ENCODE measurements at regions not wholly inside any gene's neighbourhood (a gene's known extent, or its start where the extent isn't known, plus 50 kb on each side); places are given as distances from the start of the nearest gene placed in this dataset.

DNA sequence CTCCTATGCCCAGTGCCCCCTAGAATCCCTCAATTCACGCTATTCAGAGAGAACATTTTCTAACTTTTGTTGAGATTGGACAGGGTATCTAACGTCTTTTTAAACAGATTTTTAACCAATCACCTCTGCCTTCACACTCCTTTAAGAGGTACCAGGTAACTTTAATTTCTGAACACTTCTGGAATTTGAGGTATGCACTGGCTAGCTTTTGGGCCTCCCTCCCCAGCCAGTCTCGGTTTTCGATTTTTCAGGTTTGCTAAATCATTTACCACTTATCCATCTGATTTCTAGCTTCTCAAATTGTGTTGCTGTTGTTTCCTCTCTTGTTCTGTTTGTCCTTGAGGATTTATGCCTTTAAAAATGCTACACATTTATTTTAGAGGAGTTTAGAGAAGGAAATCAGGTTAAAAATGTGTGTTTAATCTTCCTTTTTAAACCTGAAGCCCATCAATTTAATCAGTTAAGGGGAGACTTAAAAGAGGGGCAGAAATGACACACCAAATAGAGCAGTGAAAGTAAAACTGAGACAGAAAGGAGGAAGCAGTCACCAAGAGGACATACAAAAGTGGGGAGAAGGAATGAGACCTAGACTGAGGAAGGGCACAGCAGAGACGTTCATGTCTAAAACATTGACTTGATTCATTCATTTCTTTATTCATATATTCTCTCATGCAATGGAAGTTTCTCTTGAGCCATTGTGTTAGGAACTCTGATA, 139.6 kb upstream of the HTR2A start:
- DNase-seq, result no peak

DNA sequence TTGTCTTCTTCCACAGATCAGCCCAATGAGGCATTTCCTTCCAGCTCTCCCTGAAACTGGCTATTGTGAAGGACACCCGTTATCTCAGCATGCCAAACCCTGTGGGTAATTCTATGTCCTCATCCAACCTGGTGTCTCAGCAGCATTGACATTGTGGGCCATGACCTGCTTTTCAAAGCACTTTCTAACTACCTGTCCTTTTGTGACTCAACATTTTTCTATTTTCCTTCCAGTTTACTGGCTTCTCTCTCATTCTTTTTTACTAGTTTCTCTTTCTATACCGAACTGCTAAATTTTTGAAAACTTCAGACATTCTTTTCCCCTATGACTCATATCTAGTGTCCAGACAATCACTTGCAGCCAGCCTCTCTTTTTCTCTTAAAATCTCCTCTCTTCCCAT, 136.4 kb upstream of the HTR2A start:
- no peak for DNase-seq

DNA sequence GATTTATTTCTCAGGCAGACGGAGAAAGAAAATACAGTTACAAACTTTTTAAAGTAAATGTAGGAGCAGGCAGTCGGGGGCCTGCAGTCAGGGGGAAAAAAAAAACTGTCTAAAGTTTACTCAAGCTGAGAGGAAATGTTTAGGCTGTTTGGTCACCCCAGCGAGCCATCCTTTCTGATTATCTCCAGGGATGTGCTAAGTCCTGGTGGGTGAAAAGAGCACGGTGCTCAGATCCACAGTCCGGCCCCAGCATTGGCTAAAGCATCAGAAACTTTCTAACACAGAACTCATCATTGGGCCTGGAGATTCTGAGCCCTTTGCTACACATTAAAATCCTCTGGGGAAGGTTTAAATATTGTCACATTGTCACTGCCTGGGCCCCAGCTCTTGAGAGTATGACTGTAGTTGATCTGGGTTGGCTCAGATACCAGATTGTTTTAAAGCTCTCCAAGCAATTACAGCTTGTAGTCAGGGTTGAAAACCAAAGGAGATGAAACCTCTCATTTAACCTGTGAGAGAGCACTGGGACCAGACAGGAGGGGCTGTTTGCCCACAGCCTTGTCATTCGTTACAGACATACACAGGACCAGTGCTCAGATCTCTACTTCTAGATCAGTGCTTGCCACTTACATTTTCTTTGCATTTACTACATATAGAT, 131.1 kb upstream of the HTR2A start:
- no peak for DNase-seq

DNA sequence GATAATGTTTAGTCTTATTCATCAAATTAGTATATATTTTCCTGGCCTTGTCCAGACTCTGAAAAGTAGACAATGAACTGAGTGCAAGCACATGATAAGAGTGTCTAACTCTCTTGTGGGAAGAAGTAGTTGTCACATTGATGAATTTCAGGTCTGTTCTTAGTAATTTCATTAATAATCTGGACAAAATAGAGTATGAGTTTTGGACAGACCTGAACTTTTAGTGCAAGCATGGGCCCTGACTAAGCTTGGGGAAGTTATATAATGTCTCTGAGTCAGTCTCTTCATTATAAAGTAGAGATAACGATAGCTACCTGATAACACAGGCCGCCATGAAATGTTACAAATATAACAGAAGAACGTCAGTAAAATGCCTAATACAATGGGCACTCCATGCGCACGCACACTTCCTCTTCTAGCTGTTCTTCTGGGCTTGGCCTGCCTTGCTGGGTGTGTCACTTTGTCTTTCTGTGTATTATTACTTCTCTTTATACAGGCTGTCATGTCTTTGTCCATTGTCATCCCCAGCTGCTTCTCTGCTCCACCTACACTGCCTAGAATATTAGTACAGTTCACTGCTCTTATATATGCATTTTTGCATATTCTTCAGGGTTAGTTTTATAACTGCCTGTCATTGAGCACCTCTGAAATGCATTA, 129.1 kb upstream of the HTR2A start:
- DNase-seq, result no peak

DNA sequence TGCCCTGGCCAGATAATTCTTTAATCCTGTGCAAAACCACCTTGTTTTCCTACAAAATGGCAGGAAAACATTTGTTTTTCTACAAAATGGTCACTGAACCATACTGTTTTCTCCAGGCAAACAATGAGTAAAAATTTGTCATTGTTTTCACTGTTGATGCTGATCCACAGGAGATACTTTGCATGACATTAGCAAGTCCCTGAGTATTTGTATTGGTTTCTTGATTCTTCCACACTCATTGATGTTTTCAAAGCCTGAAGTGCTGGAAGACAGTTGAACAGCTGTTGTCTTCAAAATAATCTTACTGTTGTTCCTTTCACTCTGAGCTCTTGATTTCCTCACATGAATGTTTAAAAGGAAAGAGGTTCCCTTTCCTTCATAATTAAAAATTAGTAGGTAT, 123.1 kb upstream of the HTR2A start:
- DNase-seq, result no peak

DNA sequence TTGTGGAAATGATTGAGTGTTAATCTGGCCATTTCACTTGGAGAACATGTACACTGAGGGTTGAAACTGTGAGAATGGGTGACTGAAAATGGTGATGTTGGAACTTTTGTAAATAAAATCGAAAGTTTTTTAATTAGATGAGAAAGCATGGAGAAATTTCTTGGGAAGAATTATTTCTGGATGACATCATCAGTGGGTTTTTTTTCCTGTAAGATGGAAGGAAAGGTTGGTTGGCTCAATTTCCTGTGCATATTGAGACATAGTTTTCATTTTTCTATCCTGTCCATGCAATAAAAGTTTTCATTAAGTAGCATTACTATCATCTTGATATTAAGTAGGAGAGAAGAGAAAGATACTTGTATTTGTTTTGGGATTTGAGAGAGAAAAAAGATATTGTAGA, 120.6 kb upstream of the HTR2A start:
- no peak for DNase-seq

DNA sequence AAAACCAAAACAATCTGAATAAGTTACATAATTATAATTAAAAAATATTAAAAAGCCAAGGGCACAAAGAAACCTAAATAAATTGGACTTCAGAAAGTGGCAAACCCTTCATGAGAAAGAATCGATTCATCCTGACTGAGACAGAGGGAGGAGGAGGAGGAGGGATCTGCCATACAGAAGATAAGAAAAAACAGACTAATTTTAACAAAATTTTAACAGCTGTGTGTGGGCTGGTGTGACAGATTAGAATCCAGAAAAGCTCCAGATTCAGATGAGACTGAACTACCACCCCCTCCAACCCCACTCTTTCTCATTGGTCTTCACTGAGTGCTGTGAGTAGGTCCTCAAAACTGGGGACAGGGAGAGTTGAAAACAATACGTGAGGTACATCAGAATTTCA, 111.5 kb upstream of the HTR2A start:
- DNase-seq, result no peak

DNA sequence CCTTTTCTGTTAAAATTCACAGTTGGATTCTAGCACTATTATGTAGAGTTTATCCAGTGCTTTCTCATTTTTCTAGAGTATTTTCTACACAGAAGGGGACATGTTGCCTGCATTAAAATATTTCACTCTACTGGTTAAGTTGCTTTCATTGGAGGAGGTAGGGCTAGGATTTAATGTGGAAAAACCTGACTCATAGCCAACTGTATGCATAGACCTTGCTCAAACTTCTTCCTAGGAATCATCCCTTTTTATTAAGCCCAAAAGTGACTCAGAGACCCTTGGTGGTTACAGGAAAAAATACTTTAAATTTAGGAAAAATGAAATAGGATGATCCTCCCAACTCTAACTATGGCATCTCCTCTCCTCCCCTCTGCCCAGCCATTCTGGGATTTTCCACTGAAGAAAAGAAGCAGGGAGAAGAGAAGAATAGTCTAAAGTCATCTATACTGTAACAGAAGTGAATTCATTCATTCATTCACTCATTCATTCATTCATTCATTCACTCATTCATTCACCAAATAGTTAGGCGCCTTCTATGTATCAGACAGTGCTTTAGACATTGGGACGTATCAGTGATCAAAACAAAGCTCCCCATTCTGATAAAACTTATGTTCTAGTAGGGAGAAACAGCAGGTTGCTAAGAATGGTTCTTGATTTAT, 109.0 kb upstream of the HTR2A start:
- DNase-seq, result no peak

DNA sequence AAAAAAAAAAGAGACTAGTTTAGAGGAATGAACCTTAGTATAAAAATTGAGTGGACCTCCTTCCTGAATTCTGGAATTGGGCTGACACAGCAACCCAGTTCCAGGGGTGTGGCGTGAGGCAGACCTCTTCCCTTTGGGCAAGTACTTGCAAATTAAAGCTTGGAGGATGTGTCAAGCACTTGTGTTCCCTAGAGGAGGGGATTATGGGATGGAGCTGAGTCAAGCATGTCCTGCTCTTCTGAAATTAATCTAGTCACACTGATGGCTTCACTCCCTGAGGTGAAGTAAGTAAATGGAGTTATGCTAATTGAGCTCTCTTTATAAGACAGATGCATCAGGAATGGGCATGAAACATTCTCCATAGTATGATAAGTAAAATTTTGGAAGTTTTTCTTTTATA, 107.7 kb upstream of the HTR2A start:
- no peak for DNase-seq

DNA sequence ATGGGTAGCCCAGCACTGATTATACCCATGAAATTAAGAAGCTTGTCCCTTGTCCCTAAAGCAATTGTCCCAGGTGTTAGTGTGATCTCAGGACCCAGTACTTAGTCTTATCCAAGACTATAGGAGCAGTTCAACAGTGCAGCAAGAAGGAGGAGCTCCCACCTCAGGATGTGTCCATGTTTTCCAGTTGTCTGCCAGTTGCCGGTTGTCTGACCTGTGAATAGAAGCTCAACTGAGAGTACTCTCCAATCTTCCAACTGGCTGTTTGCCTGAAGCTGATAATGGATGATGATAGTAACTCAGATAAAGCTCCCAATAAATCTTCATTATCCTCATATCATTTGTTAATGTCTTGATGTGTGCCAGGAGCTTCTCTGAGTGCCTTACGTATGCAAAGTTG, 107.2 kb upstream of the HTR2A start:
- no peak for DNase-seq

DNA sequence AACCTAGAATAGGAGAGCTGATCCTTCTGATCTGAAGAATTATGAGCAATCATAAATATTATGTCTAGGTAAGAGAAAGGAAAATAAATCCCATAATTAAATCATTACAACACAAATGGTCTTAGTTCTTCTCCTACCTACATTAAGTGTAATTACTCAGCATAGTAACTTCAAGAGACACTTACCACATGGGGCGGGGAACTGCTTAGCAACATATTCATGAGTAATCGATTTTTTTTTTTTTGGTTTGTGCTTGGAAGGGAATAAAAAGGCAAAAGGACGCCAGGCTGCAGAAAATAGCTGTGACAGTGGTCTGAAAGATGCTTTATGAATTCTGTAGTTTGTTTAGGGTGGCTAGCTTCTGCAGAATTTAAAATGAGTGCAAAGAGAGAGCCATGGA, 103.3 kb upstream of the HTR2A start:
- DNase-seq, result no peak

DNA sequence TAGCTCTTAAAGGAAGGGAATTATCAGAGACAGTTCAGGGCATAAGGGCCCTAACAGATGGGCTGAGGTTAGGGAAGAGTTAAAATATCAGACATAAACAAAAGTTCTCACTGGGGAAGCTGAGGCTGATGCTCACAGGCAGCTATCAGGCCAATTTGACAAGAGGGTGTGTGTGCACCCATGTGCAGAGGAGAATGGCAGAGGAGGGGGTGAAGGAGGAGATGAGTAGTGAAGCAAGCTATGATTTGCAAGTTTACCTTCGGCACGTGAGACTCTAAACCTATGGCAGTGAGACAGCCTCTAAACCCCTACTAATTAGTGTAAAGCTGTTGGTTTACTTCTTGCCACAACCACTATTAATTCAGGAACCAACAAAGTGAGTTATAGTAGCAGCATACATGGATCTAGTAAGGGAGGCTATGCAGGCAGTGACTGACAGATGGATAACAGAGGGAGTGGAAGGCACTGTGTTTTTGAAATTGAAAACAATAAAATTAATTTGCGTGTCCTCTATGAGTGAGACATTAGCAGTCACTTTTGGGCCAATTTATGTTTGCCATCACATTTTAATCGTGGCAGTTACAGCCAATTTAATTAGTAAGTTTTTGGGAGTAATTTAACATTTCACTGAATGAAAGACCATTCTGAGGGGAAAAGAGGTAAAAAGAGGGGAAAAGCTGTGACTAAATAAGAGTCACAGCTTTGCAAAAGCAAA, 99.6 kb upstream of the HTR2A start:
- DNase-seq, result no peak

DNA sequence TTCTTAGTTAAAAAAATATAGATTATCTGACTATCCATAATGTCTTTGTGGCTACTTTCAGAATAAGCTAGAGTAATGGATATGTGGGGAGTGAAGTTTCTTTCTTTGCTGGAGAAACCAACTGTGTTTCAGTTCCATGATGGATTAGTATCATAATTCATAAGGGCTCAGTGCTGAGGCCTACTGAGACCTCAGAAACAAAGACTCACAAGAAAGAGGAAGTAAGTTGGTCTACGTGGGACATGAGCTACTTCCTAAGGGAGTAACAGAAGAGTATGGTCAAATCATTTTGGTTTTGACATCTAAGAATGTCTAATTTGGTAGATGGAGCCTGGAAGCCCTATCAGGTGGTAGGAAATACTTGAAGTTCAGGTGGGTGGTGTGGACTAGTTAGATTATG, 99.0 kb upstream of the HTR2A start:
- DNase-seq, result no peak

DNA sequence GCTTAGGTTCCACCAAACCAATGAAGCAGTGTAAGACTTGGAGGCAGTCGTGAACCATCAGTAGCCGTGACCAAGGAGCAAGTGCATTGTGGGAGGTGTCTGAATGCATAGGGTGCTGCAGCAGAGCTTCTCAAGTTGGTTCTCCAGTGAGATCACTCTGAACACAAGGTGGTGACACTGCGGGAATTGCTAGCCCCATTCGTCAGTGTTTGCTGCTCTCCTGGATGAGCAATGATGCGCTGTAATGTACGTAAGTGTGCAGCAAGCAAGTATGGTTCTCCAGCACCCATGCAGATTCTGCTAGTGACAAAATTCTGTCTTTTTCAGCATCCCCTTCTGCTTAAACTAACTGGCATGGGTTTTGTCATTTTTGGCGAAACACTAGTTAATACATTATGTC, 97.6 kb upstream of the HTR2A start:
- DNase-seq, result no peak

DNA sequence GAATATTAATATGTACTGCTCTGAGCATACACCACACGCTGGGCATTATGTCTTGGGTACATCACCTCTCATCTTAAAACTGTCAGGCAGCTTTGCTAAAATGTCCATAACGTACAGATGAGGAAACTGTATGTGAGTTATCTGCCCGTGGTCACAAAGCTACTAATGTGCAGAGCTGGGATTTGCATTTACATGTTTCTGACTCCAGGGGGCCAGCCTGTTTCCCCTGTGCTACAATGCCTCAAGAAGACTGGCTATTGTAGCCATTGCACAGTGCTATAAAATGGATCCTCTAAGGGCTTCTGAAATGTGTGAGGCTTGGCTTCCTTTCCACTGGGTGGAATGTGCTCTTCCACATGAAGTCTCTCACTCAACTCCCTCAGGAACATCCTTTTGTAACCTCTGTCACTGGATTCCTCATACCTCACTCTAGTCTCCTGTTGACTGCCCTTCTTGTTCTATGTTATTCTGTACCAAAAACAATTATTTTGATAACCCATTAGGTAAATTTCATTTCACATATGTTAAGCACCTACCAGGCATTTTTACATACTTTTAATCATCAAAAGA, 95.6 kb upstream of the HTR2A start:
- DNase-seq, result no peak

DNA sequence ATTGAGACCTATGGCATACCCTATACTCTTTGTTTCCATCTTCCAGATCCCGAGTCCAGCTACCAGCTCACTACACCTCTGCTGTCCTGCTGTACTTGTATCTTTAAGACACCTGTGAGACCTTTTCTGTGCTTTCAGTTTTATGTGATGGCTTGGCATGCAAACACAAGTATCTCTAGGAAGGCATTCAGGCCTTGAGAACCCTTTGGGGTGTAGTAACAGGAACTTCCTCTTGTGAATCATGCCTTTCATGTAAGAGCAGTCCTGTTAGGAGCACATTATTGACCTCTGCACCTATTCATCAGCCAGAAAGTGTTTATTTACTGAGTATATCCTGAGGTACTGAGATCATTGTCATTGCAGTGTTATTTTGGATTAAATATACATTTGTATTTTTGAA, 87.0 kb upstream of the HTR2A start:
- no peak for DNase-seq

DNA sequence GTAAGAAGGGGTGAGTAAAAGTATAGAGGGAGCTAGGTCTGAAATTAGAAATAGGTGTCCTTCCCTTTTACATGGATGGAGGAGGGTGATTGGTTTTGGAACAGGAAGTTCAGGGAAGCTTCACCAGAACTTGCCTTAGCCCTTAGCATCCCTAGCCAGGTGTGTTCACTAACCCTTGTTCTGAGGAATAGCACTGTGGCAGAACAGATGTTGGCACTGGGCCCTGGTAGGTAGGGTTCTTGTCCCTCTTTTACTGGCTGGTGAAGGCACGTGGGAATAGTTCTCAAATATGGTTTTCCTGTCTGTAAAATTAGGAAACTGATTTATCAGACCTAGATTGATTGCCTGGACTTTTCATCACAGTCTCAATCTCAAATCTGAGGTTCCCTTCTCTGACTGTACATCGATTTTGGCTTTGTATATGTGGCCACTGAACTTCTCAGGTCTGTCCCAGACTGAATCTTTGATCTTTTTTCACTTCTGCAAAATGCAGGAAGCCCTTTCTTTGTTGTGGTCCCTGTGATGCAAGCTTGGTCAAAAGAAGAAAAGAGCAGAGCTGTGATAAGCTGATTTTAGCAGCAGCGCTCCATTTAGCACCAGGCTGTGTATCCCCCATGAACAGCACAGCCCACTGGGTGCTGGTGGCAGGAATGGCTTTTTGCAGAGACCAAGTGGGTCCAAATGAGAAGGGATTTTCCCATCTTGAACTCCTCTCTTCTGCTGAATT, 86.2 kb upstream of the HTR2A start:
- no peak for DNase-seq

DNA sequence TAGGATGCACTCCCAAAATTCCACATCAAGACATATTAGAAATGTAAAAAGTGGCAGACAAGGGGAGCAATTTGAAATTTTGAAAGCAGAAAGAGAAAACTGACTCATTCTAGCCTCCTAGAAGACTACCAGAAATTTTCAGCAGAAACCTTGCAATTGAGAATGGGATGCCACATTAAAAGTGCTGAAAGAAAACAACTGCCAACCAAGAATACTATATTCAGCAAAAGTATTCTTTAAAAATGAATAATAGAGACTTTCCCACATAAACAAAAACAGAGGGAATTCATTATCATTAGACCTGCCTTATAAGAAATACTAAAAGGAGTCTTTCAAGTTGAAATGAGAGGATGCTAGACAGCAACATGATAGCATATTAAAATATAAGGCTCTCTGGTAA, 78.3 kb upstream of the HTR2A start:
- DNase-seq, result no peak

DNA sequence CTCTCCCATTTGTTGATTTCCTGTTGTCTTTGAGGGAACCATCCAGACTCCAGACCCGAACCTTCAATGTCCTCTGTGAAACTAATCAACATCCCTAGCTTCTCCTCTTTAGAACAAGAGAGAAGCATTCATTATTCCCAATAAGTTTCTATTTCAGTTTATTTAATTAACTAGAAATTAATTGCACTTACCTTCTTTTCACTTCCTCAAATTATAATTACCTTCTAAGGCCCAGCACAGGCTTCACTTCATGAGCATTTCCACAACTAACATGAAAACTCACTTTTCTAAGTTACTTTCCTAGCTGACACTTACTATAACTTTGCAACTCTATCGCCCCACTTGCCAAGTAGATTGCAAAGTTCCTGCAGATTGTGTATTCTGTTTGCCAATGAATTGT, 71.6 kb upstream of the HTR2A start:
- no peak for DNase-seq

DNA sequence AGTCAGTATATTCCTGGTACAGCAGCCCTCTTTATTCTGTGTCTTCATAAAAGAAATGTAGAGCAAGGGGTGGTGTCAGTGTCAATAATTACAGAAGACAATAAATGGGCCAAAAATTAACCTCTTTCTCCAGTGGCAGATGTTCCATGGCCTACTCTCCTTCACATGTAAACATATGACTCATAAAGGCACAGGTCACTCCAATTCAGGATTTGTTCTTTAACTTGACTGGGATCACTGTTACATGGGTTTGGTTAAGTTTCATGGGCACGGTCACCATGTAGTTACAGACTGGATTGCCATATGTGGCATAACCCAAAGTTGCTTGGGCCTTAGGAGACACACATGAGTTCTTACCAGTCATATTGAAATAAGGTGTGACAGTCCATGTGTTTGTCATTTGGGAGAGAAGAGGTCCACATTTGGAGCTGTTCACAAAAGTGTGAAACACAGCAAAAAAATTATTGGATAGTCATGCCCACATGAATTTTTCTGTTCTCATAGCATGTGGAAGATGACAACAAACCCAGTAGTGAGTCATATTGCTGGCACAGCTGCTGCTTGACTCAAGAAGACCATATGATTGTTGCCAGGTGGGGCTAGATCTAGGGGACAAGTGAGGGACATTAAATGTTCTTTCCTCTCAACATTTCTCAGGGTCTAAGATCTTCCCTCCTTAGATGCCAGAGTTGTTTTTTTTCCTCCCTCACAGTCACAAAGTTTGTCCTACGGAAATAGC, 68.1 kb upstream of the HTR2A start:
- no peak for DNase-seq

DNA sequence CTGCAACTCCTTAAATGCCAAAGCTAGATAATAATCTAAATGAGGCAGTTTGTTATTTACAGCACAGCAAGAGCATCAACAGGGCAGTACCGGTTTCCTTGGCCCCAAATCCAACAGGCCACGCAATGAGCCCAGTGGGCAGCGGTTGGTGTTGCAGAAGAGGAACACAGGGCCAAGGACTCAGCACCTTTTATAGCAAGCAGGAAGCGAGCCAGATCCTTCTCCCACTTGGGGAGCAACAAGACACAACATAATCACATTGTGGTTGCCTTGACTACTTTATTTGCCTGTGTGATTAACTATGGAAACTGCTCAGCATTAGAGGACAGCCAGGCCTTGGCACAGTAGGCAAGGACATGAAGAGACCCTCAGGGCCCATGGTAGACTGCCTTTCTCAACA, 67.1 kb upstream of the HTR2A start:
- DNase-seq, result no peak
